ENCODE measurements at regions not wholly inside any gene's neighbourhood (a gene's known extent, or its start where the extent isn't known, plus 50 kb on each side); places are given as distances from the start of the nearest gene placed in this dataset.

GRCh38 chrX:121853762-121854613 lies 806.6 kb downstream of the GLUD2 start:
- no peak for TF ChIP-seq CTCF (IDR thresholded peaks at IDR 0.05)
- TF ChIP-seq POLR2A (IDR thresholded peaks at IDR 0.05): no peak
